Neural progenitor cell (in vitro differentiated cells): ENCODE measurements at regions not wholly inside any gene's neighbourhood (a gene's known extent, or its start where the extent isn't known, plus 50 kb on each side); places are given as distances from the start of the nearest gene placed in this dataset.

Experiments
- CTCF ChIP-seq: fragments of 200-600 bp; sonication (generic); IDR thresholded peaks from 2 replicates; pipeline ENCODE4 v1.5.1; 2017; ENCODE audit warnings: antibody characterized with exemption, mild to moderate bottlenecking
- EZH2 ChIP-seq: fragments of 200-600 bp; sonication (generic); IDR thresholded peaks from 2 replicates; pipeline ENCODE4 v1.6.1; 2017; ENCODE audit warnings: antibody characterized with exemption, mild to moderate bottlenecking, moderate library complexity

DNA sequence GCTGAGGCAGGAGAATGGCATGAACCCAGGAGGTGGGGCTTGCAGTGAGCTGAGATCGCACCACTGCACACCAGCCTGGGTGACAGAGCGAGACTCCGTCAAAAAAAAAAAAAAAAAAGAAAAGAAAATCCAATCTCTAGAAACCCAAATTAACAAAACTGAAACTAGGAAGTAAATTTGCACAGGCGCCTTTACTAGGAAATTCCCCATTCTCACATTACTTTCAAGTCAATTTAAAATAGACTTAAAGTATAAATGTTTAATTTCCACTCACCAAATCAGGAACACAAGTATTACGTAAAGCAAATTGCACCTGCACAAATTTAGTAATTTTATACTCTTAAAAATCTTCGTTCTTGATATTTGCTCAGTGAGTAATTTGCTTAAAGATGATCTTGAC lies 67.8 kb upstream of the BCAR3 start:
- TF ChIP-seq CTCF (no peak), EZH2 (no peak)
